IPS DF 4.7 (cell line): ENCODE measurements at regions not wholly inside any gene's neighbourhood (a gene's known extent, or its start where the extent isn't known, plus 50 kb on each side); places are given as distances from the start of the nearest gene placed in this dataset.
"Not testable (repeated sequence)": the region's sequence is repeated elsewhere in the genome, so short reads cannot be mapped to it uniquely, and the experiment has no call there.

Experiments
- DNase-seq: peaks from one replicate; pipeline ENCODE4 v3.0.0-alpha.2; 2013; ENCODE audit warnings: low spot score; ENCODE audit errors: extremely low read depth

DNA sequence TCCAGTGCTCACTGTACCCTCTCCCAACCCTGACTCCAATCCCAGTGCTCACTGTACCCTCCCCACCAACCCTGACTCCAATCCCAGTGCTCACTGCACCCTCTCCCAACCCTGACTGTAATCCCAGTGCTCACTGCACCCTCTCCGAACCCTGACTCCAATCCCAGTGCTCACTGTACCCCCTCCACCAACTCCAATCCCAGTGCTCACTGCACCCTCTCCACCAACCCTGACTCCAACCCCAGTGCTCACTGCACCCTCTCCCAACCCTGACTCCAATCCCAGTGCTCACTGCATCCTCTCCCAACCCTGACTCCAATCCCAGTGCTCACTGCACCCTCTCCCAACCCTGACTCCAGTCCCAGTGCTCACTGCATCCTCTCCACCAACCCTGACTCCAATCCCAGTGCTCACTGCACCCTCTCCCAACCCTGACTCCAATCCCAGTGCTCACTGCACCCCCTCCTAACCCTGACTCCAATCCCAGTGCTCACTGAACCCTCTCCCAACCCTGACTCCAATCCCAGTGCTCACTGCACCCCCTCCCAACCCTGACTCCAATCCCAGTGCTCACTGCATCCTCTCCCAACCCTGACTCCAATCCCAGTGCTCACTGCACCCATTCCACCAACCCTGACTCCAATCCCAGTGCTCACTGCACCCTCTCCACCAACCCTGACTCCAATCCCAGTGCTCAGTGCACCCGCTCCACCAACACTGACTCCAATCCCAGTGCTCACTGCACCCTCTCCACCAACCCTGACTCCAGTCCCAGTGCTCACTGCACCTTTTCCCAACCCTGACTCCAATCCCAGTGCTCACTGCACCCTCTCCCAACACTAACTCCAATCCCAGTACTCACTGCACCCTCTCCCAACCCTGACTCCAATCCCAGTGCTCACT, 136.3 kb upstream of the ZNF618 start:
- not testable (repeated sequence) for DNase-seq

DNA sequence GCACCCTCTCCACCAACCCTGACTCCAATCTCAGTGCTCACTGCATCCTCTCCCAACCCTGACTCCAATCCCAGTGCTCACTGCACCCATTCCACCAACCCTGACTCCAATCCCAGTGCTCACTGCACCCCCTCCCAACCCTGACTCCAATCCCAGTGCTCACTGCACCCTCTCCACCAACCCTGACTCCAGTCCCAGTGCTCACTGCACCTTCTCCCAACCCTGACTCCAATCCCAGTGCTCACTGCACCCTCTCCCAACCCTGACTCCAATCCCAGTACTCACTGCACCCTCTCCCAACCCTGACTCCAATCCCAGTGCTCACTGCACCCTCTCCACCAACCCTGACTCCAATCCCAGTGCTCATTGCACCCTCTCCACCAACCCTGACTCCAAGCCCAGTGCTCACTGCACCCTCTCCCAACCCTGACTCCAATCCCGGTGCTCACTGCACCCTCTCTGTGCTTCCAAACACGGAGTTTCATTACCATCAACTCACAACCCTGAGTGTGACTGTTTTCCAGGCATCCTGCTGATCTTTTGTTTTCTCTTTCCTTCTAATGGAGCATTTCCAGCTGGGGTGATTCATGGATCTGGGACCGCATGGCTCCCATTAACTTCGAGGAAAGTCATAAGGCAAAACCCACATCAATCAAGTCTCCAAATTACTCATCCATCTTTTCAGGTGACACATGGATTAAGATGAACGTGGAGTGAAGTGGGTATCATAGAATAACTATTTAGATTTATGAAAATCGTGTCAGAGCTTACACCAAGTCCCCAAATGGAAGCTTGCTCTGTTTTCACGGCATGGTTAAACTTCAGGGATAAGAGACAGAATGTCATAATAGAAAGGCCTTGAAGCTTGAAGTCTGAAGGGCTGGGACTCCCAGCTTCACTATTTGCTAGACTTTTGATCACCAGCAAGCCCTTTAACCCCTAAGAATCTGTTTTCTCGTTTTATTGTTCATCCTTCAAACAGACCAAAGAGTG, 135.3 kb upstream of the ZNF618 start:
- DNase-seq, result not testable (repeated sequence)

DNA sequence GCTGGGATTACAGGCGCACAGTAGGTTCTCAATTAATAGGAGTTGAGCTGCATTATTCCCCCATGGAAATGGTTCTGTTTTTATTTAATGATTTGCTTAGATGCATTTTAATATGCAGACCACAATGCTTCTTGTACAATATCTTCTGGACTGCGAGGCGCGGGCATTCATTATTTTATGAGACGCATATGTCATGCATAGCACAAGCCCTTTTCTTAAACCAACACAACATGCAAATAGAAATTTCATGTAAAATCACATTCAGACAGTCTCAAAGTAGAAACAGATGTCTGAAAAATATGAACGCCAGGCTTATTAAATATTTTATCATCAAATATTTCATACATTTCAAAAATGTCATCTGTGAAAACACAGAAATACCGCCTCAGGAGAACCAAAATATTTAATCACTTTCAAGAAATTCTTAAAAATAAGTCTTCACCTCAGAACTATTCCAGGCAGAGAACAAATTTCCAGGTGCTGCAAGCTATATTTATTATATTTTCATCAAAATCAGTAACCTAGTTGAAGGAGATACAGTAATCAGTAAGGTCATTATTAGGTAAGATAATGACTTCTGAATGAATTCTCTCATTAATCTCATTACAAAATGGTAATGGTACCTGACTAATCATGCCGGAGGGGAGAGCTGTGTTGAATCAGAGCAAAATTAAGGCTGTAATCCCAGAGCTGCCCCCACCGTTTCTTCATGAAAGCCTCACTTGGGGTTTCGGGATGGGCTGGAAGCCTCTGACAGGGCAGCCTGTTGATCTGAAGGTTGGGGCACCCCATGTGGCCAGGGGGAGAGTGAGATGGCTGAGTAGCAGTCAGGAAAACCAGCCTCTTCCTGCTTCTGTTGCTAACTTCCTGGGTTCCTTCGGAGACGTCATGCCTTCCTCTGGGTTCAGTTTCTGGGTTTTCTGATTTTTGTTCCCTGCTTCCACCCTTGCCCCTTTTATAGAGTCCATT, 133.9 kb upstream of the ZNF618 start:
- DNase-seq, result no peak

DNA sequence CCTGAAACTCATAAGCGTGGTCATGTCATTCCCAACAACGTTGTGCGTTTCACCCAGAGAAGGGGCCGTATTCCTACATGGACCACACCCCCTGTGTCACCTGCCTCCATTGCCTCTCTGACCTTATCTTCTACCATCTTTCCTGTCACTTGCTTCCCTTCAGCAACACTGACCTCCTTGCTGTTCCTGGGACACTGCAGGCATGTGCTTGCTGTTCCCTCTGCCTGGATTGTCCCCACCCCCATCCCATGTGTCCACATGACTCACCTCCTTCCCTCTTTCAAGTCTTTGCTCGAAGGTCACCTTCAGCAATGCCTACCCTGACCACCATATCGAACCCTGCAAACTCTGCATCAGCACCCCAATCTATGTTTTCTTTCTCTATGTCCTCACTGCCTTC, 133.2 kb upstream of the ZNF618 start:
- DNase-seq, result no peak

DNA sequence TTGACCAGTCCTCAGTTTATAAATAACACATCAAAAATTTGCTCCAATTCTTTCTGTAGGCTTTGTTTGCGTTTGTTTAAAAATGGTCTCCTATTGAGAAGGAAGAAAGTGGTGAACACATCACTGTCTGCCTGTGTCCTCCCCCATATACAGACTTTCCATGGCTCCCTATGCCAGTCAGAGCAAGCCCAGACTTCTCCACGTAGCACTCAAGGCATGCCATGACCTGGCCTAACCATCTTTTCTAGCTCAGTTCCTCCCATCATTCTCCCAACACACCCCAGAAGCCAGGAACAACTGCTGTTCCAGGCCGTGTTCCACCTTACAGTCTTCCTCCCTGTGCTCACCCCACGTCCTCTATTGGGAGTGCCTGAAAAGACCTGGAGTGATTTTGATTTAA, 129.6 kb upstream of the ZNF618 start:
- no peak for DNase-seq

DNA sequence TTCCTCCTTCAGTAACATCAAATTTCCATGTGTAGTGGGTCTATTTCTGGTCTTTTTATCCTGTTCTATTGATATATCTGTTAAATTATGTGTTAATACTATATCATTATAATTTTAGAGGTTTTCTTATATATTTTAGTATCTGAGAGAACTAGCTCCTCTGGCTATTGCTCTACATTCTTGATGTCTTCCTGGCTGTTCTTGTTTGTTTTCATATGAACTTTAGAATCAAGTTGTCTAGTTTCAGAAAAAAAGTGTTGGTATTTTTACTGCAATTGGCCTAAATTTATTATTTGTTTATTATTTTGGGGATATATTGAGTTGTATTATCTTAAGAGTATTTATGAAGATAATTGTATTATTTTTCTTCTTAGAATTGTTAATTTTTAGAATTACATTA, 128.0 kb upstream of the ZNF618 start:
- no peak for DNase-seq

DNA sequence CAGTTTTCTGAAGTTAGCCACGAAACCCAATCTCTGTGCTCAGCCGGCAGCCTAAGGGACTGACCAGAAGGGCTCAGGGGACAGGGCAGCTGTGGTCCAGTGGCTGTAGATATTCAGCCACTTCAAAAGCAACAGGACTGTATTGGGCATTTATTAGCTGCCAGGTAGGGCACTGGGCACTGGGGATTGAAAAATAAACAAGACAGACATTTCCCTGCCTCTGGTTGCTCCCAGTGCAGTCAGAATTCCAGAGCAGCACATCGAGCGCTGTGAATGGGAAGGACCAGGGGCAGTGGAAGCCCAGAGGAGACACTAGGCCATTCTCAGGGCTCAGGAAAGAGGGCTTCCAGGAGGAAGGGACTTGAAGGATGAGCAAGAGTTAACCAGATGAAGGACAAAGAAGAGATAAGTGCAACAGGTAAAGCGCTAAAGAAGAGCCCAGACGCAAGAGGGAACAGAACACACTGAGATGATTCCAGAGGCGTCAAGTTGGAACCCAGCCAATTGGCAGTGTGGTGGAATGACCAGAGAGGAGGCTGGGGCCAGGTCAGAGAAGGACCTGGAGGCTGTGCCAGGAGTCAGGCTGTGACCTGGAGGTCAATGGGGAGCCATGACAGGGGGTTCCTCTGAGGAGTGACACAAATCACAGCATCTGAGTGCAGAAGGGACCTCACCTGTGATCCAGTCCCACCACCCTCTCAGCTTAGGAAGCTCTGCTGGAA, 122.5 kb upstream of the ZNF618 start:
- no peak for DNase-seq

DNA sequence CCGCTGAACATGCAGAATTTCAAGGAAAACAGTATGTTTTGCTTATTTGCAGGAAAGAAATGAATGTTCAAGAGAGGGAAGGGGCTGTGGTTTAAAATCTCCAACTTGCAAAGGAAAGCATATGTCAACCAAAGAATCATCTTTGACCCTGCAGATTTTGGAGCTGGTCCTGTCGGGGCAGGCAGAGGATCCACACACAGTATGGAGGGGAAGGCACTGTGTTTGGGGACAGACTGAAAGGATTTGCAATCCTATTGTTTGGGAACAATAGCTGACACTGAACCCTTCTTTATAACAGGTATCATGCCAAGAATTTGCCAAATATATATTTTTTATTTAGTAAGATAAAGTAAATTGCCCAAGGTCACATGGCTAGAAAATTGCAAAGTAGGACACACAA, 121.4 kb upstream of the ZNF618 start:
- DNase-seq, result no peak

DNA sequence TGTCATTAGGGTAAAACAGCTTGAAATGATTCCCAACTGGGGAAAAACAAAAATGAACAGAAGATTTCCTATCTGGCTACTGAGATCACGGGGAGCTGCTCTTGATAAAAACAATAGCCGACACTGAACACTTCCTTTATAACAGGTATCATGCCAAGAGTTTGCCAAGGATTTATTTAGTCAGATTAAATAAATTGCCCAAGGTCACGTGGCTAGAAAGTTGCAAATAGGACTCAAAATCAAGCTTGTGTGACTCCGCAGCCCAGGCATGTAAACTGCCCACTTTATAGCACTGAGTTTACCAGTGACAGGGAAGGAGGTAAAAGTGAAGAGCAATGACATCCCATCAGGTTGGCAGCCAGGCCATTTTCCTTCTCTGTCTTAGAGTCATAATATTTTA, 120.7 kb upstream of the ZNF618 start:
- DNase-seq, result no peak

DNA sequence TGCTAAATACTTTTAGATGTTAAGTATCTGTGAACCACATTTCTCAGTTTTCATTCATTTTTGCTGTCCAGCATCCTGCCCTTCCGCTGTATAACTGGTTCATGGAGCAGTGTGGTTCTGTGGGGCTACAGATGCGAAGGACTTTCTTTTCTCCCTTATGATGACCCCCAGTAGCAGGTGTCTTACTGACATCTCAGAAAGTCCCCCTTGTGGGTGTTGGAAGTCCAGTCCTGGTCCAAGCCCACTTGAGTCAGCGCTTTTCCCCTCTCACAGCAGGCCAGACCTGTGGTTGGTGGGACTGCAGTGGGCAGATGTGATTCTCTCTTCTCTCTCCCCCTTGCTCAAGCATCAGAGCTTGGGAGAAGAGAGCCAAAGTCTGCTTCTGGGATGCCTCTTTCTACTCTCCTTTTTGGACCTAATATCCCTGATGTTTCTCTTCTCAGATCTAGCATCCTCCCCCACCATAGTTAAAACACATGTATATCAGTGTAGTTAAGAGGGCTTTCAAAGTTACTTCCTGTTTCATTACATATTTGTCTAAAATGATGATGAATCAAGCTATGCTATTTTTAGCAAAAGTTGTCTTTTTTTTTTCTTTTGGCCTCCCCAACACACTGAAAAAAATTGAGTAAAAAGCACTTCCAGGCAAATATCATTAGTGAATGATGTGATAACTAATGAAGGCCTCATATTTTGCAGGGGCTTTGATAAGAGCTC, 119.5 kb upstream of the ZNF618 start:
- no peak for DNase-seq

DNA sequence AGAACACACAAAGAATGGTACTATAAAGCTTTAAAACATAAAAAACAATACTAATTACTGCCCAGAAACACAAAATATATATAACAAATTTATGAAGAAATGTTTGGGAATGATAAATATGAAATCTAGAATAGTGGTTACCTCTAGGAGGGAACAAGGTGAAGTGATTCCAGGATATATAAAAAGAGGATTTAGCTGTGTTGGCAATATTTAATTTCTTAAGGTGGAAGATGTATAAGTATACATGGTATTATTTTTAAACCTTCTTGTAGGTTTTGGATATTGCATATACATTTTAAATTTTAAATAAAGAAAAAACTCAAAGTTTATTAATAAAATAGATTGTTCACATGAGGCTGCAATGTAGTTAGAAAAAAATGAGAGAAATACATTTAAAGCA, 112.7 kb upstream of the ZNF618 start:
- DNase-seq, result no peak

DNA sequence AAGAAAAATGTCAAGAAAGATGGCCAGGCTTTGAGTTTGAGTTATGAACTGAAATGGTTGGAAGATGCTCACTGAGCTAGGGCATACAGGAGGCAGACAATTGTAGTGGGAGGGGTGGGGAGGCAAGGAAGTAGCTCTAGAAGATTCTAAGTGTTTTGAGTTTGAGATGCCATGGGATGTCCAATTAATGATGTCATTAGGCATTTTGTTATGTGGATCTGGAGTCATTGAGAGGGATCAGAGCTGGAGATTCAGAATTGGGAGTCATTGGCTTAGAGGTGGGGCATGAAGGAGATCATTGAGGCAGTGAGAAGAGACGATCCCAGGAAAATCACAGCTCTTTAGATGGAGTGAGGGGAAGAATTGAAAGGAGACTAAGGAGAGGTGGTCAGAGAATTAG, 111.5 kb upstream of the ZNF618 start:
- DNase-seq, result no peak

DNA sequence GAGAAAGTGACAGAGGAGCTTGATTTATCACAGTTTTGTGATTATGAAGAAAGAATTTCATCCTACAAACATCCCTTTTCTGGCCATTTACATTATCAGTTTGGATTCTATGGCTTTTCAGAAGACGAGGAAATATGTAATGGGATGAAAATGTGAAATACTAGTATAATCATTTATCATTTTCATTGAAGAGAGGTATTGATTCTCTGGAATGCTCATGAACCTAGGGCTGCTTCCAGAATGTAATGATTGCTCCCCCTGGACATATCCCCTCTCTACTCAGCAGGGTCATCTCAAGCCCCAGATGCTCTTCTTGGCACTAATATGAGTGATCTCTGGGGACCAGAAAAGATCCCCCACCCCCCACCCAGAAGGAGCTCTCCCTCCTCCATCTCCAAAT, 106.7 kb upstream of the ZNF618 start:
- DNase-seq, result no peak

DNA sequence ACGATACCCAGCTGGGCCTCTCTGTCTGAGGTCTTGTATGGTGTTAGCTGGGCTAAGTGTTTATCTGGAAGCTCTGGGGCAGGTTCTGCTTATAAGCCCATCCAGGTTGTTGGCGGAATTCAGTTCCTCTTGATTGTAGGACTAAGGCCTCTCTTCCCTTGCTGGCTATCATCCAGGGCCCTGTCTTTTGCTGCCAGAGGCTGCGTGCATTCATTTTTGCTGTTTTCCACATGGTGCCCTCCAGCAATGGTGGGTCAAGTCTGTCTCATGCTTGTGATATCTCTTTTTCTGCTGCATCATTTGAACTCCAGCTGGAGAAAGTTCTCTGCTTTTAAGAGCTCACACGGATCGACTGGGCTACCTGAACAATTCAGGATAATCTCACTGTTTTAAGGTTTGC, 105.7 kb upstream of the ZNF618 start:
- DNase-seq, result no peak

DNA sequence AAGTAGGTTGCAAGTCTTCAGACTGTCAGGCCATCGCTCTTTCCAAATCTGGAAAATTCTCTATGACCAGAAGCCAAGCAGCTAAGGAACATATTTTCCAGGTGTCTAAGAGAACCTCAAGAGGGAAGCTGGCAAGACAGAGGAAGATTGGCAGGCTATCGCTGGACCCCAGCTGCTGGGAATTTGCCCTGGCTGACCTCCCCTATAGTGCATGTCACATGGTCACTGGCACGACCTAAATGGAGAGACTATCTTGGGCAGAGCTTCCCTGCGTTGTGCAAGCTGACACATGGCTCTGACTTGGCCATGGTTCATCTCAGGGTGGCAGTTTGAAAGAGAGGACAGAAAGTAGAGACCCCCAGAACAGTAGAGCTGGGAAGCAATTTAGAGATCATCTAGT, 104.9 kb upstream of the ZNF618 start:
- DNase-seq, result no peak

DNA sequence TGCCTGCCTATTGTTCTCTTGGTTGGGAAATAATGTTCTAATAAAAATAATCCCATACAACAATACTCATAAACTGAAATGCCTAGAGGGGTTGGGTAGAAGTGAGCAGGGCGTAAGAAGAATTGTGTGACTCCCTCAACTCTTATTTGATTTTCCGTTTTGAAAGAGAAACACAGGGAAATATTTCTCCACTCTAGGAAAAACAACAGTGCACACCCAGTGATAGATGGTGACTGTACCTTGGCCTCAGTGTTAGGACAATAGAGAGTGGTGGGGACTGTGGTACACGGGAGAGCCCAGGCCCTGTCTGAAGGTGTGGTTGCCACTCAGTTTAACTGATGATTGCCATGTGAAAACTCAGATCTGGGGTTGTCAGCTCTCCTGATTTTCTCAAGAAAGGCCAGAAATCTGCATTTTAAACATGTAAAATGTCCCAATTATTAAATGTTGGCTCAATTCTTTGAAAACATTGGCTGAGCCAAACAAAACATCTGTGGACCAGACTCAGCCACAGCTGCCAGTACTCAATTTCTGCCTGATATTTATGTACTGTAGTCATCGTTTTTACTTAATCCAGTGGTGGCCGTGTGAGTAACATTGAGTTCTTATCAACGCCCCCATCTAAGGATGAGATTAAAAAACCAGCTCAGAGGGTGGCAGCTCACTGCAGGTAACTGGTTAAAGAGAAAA, 103.8 kb upstream of the ZNF618 start:
- no peak for DNase-seq

DNA sequence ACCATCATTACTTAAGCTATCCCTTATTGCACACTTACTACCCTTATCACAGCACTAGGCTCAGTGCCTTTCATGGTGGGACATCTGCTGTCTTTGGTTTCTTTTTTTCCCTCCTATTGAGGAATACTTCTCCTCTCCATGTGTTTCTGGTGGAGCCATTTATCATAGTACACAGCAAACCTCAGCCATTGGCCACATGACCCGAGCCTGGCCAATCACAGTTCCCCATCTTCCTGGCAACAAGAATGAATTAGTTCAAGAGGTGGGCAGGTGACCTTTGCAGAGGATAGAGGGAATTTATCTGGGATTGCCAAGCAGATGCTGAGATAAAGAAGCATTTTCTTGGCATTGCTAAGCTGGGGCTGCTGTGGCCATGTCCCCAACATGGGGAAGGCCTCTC, 101.1 kb upstream of the ZNF618 start:
- no peak for DNase-seq

DNA sequence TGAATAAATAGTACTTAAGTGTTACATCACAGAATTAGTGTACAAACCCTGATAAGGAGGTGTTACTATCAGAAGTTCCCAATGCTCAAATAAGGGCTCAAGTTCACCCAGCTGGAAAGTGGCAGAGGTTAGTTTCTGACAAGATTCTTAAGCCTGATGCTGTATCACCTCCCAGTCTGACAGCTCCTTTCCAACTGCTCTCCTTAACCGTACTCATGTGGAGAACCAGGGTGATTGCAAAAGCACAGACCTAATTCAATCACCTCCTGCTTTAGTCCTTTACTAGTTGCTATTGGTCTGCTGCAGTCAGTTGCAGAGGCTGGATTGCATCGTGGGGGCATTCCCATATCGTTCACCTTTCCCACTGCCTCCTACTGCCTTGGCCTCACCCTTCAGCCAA, 100.4 kb upstream of the ZNF618 start:
- DNase-seq, result no peak

DNA sequence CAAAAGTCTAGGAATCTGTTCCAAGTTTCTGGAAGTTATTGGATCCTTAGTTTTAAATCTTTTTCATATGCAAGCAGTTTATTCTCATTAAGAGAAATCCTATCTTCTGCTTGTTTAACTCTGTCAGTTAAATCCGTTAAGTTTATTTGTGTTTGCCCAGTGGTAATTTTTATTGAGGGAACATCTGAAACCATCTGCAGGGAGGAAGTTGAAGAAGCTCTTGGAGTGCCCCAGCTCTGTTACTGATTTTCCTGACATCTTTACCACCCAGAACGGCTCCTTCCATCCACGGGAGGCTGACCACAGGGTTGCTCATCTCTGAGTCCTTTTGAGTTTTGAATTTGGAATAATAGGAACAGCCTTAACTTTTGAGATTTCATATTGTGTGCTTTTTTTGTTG, 99.9 kb upstream of the ZNF618 start:
- no peak for DNase-seq
